Endothelial cell of umbilical vein (primary cell): ENCODE measurements at regions not wholly inside any gene's neighbourhood (a gene's known extent, or its start where the extent isn't known, plus 50 kb on each side); places are given as distances from the start of the nearest gene placed in this dataset.

ENCODE experiments used
- BruUV-seq: library from RNA; stranded (reverse); fragments of 400-500 nt; replicated peaks from 2 replicates; lab custom pipeline; 2021; lab: Mats Ljungman, UMichigan
- CTCF ChIA-PET: fragments of 300-600, 350-600 bp; sonication (Branson Sonifier 250); formaldehyde crosslinking; loops from one replicate; lab custom pipeline; 2021; ENCODE audit warnings: antibody characterized with exemption, inconsistent platforms; lab: Charles Lee
- POLR2A ChIA-PET: fragments of 300-600, 350-600 bp; sonication (Branson Sonifier 250); formaldehyde crosslinking; loops from one replicate; lab custom pipeline; 2021; ENCODE audit warnings: antibody characterized with exemption, inconsistent platforms; lab: Charles Lee
- DNase-seq: peaks from one replicate; pipeline ENCODE4 v3.0.0-alpha.2; 2011; ENCODE audit warnings: low read depth, low spot score
- FAIRE-seq: peaks from 2 replicates; lab custom pipeline; 2011; peaks lifted over from hg19 to GRCh38; lab: Jason Lieb, UNC
- H2AFZ ChIP-seq: 2 replicates; pipeline ENCODE4 v1.6.0; 2012; ENCODE audit warnings: low read depth, low read length, control low read depth, inconsistent platforms
- H3K27ac ChIP-seq: 2 replicates; pipeline ENCODE4 v1.5.1; 2011; ENCODE audit warnings: low read depth, mild to moderate bottlenecking, control low read depth, low read length, moderate library complexity; ENCODE audit not compliant: insufficient read depth
- H3K27me3 ChIP-seq, 2 experiments: 2 replicates each; pipeline versions ENCODE4 v1.6.0 to v1.6.1; 2011; ENCODE audit warnings: low read length in 2 of 2, mixed read lengths in 1 of 2; ENCODE audit not compliant: control insufficient read depth in 2 of 2, insufficient read depth in 2 of 2
- H3K36me3 ChIP-seq, 2 experiments: 2 replicates in 1 of 2; 3 replicates in 1 of 2; pipeline ENCODE4 v1.5.1; 2011; ENCODE audit warnings: low read length in 2 of 2, mild to moderate bottlenecking in 1 of 2, moderate library complexity in 1 of 2; ENCODE audit not compliant: control insufficient read depth in 2 of 2, insufficient read depth in 2 of 2; ENCODE audit errors: extremely low read depth in 1 of 2
- H3K4me1 ChIP-seq: 3 replicates; pipeline ENCODE4 v1.5.1; 2011; ENCODE audit warnings: mild to moderate bottlenecking, low read length; ENCODE audit not compliant: control insufficient read depth, insufficient read depth; ENCODE audit errors: extremely low read depth
- H3K4me2 ChIP-seq: 2 replicates; pipeline ENCODE4 v1.6.1; 2011; ENCODE audit warnings: low read length, control low read depth, mixed read lengths; ENCODE audit not compliant: insufficient read depth
- H3K4me3 ChIP-seq, 3 experiments: fragments of 200-600 bp in 1 of 3; sonication (generic), shearing (Covaris generic) in 1 of 3; replicated peaks in 1 of 3; 2 replicates each; pipeline ENCODE4 v1.5.1; 2011 to 2016; ENCODE audit warnings: control low read depth in 3 of 3, low read length in 3 of 3, mild to moderate bottlenecking in 2 of 3, inconsistent platforms in 1 of 3, low read depth in 1 of 3, moderate library complexity in 1 of 3; ENCODE audit not compliant: insufficient read depth in 1 of 3
- H3K79me2 ChIP-seq: 2 replicates; pipeline ENCODE4 v1.6.0; 2012; ENCODE audit warnings: low read length, inconsistent platforms; ENCODE audit not compliant: control insufficient read depth, insufficient read depth
- H3K9ac ChIP-seq: replicated peaks from 2 replicates; pipeline ENCODE3; 2011; ENCODE audit warnings: low read length, control low read depth; ENCODE audit not compliant: insufficient read depth; ENCODE audit errors: extremely low read depth
- H3K9me1 ChIP-seq: replicated peaks from 3 replicates; pipeline ENCODE4 v1.6.0; 2011; ENCODE audit warnings: mild to moderate bottlenecking, low read length; ENCODE audit not compliant: control insufficient read depth, insufficient read depth; ENCODE audit errors: extremely low read depth
- H3K9me3 ChIP-seq: replicated peaks from 2 replicates; pipeline ENCODE4 v1.5.1; 2012; ENCODE audit warnings: low read length, inconsistent platforms; ENCODE audit not compliant: control insufficient read depth, insufficient read depth
- H4K20me1 ChIP-seq: replicated peaks from 2 replicates; pipeline ENCODE3; 2011; ENCODE audit warnings: mild to moderate bottlenecking, low read length; ENCODE audit not compliant: control insufficient read depth, insufficient read depth; ENCODE audit errors: extremely low read depth
- EZH2 ChIP-seq: IDR thresholded peaks from 2 replicates; pipeline ENCODE4 v1.6.1; 2012; ENCODE audit warnings: borderline replicate concordance, low read depth, mild to moderate bottlenecking, moderate library complexity, low read length, inconsistent platforms; ENCODE audit not compliant: severe bottlenecking
- GATA2 ChIP-seq: IDR thresholded peaks from 2 replicates; pipeline ENCODE4 v1.7.0; 2011; ENCODE audit warnings: low read depth, mild to moderate bottlenecking, moderate library complexity, mixed read lengths, low read length; ENCODE audit not compliant: insufficient read length, insufficient read depth
- JUN ChIP-seq: IDR thresholded peaks from 2 replicates; pipeline ENCODE4 v1.6.1; 2011; ENCODE audit warnings: borderline replicate concordance, low read depth; ENCODE audit not compliant: insufficient read length, insufficient read depth
- POLR2A ChIP-seq: IDR thresholded peaks from 2 replicates; pipeline ENCODE4 v1.6.1; 2012; ENCODE audit warnings: low read depth, mild to moderate bottlenecking, control low read depth, low read length
- POLR2AphosphoS5 ChIP-seq: IDR thresholded peaks from 2 replicates; pipeline ENCODE4 v1.6.1; 2012; ENCODE audit warnings: low read depth, mild to moderate bottlenecking, control low read depth, low read length, moderate library complexity; ENCODE audit not compliant: insufficient read depth
- dilution Hi-C: fragments of 300-500 bp; cut with MboI; formaldehyde crosslinking; loops from one replicate; pipeline ENCODE4 v1.15.0; 2019; ENCODE audit warnings: low sequenced_read_pairs; ENCODE audit not compliant: extremely low pct_ligation_motif_present
- intact Hi-C: fragments of 100-400 bp; cut with micrococcal nuclease; formaldehyde crosslinking; loops from one replicate; pipeline ENCODE4 v1.10.0; 2022
- TF ChIP-seq, protein P1 (sequence below), 2 donors: IDR thresholded peaks; 1 replicate in 1 of 2; 2 replicates in 1 of 2; pipeline ENCODE4 v1.5.1; 2011; ENCODE audit warnings: low read length in 2 of 2, mild to moderate bottlenecking in 2 of 2, moderate library complexity in 2 of 2, control low read depth in 1 of 2, inconsistent platforms in 1 of 2, low read depth in 1 of 2; ENCODE audit not compliant: insufficient read depth in 1 of 2; ENCODE audit errors: extremely low read depth in 1 of 2
- TF ChIP-seq, protein P2 (sequence below): IDR thresholded peaks from 2 replicates; pipeline ENCODE4 v1.6.1; 2011; ENCODE audit not compliant: insufficient read depth, insufficient read length

DNA sequence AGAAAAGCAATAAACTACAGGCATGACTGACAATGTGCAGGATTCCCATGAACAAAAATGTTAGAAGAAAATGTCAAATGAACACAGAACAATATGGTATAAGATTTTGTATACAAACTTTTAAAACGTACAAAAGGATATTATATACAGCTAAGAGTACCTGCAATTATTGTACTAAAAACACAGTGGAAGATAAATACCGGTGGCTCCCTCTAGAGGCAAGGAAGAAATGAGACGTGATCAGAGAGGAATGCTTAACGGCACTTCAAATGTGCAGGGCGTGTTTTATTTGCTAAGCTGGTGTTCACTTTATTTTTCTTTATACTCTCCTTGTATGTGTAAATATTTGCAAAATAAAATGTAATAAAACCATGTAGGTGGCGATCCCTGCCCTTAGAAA is 191.8 kb upstream of the SAMSN1 start:
- Histone ChIP-seq H3K9ac (no peak overlapping the region), H3K4me3 (no peak overlapping the region), H3K4me1 (peaks cover 9% of the 10 kb centered on the region), H3K9me1 (no peaks in the 10 kb centered on the region), H3K27me3 (no peaks in the 10 kb centered on the region), H3K36me3 (no peaks in the 10 kb centered on the region), H3K27ac (no peak overlapping the region), H2AFZ (no peak overlapping the region), H3K79me2 (no peaks in the 10 kb centered on the region), H3K4me2 (peak overlapping the region; percentile 5), H4K20me1 (no peaks in the 10 kb centered on the region), H3K9me3 (no peaks in the 10 kb centered on the region)
- FAIRE-seq, result peak; percentile 18
- dilution Hi-C loops, result no loop called here
- intact Hi-C loops, result loop anchor here (1.0 to 10.0 kb wide), 6 partner anchors 27 to 355 kb away; partner anchors contain the start of gene HSPA13
- DNase-seq, result peak; percentile 62
- ChIA-PET CTCF (interaction anchor here (0.6 to 2.3 kb wide), 59 partner anchors 9 to 758 kb away, joined by 3 to 12 read pairs (median 4); no protein-coding TSS in a partner anchor), POLR2A (no interaction called here)
- no TSS peak for BruUV-seq
- TF ChIP-seq JUN, result no peak
- TF ChIP-seq, protein P1, sequence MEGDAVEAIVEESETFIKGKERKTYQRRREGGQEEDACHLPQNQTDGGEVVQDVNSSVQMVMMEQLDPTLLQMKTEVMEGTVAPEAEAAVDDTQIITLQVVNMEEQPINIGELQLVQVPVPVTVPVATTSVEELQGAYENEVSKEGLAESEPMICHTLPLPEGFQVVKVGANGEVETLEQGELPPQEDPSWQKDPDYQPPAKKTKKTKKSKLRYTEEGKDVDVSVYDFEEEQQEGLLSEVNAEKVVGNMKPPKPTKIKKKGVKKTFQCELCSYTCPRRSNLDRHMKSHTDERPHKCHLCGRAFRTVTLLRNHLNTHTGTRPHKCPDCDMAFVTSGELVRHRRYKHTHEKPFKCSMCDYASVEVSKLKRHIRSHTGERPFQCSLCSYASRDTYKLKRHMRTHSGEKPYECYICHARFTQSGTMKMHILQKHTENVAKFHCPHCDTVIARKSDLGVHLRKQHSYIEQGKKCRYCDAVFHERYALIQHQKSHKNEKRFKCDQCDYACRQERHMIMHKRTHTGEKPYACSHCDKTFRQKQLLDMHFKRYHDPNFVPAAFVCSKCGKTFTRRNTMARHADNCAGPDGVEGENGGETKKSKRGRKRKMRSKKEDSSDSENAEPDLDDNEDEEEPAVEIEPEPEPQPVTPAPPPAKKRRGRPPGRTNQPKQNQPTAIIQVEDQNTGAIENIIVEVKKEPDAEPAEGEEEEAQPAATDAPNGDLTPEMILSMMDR (IDR thresholded peaks at IDR 0.05; ENCODE audit: extremely low read depth in 1 of 2, insufficient read depth in 1 of 2, low read depth in 1 of 2, low read length in 2 of 2), result peak; percentile 50 to 51

DNA sequence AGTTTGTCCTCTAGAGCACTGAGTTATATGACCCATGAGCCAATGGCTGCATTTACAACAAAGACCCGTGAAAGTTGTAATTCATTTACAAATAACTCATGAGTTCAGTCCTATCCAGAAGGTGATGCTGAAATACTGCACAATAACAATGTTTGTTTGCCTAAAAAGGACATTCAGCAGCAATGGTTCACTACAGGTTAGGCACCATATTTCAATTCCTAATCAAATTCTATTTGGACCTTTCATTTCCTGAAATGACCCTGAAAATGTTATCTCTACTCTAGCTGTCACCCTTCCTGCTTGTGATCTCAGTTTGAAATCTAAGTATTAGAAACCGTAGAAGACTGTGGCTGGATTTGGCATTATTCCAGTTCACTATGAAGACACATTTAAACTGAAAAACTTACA is 191.2 kb upstream of the SAMSN1 start:
- H3K4me1 ChIP-seq, result peaks cover 9% of the 10 kb centered on the region
- TF ChIP-seq, protein P2, sequence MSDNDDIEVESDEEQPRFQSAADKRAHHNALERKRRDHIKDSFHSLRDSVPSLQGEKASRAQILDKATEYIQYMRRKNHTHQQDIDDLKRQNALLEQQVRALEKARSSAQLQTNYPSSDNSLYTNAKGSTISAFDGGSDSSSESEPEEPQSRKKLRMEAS, result no peak
- TF ChIP-seq POLR2A, result no peak
- TF ChIP-seq POLR2AphosphoS5, result no peak
- peak; percentile 66 for TF ChIP-seq GATA2
- no peak for TF ChIP-seq EZH2
- TF ChIP-seq, protein P1 (IDR thresholded peaks at IDR 0.05; ENCODE audit: extremely low read depth in 1 of 2, insufficient read depth in 1 of 2, low read depth in 1 of 2, low read length in 2 of 2), result no peak
- peak; percentile 47 for FAIRE-seq
- no peak overlapping the region for H3K4me3 ChIP-seq
- H3K9me3 ChIP-seq, result no peaks in the 10 kb centered on the region
- H2AFZ ChIP-seq, result peak overlapping the region; percentile 28
- peak overlapping the region; percentile 5 for H3K4me2 ChIP-seq
- H4K20me1 ChIP-seq, result no peaks in the 10 kb centered on the region
- no peak overlapping the region for H3K9ac ChIP-seq
- intact Hi-C loops (loop anchor here (5.0 to 10.0 kb wide), 4 partner anchors 35 to 335 kb away; no protein-coding TSS in a partner anchor), dilution Hi-C loops (no loop called here)
- no peaks in the 10 kb centered on the region for H3K79me2 ChIP-seq
- H3K9me1 ChIP-seq, result no peaks in the 10 kb centered on the region
- no TSS peak for BruUV-seq
- CTCF ChIA-PET, result interaction anchor here (0.7 to 2.3 kb wide), 52 partner anchors 8 to 745 kb away, joined by 3 to 12 read pairs (median 5); no protein-coding TSS in a partner anchor
- no peak overlapping the region for H3K27ac ChIP-seq
- peak; percentile 53 for DNase-seq
- H3K27me3 ChIP-seq, result no peaks in the 10 kb centered on the region
- no peaks in the 10 kb centered on the region for H3K36me3 ChIP-seq
- POLR2A ChIA-PET, result no interaction called here
